ENCODE measurements at regions not wholly inside any gene's neighbourhood (a gene's known extent, or its start where the extent isn't known, plus 50 kb on each side); places are given as distances from the start of the nearest gene placed in this dataset.
"Not testable (repeated sequence)": the region's sequence is repeated elsewhere in the genome, so short reads cannot be mapped to it uniquely, and the experiment has no call there.

GRCh38 chr13:22929381-22930126 is 251.2 kb upstream of the SGCG start:
- TF ChIP-seq CTCF (IDR thresholded peaks at IDR 0.05; ENCODE audit: extremely low read depth, insufficient read depth, missing control alignments): no peak
- in situ Hi-C loops (cut with MboI; ENCODE audit: low pct_unique_long_range_greater_than_20kb, low sequenced_read_pairs, unreplicated experiment): no loop called here
- DNase-seq (ENCODE audit: low spot score): no peak

GRCh38 chr13:22931576-22931975 is 249.2 kb upstream of the SGCG start:
- TF ChIP-seq CTCF (IDR thresholded peaks at IDR 0.05; ENCODE audit: extremely low read depth, insufficient read depth, missing control alignments): no peak
- DNase-seq (ENCODE audit: low spot score): no peak
- in situ Hi-C loops (cut with MboI; ENCODE audit: low pct_unique_long_range_greater_than_20kb, low sequenced_read_pairs, unreplicated experiment): no loop called here

GRCh38 chr13:22932632-22933412 is 248.0 kb upstream of the SGCG start:
- in situ Hi-C loops (cut with MboI; ENCODE audit: low pct_unique_long_range_greater_than_20kb, low sequenced_read_pairs, unreplicated experiment); DNase-seq (ENCODE audit: low spot score): not testable (repeated sequence)

GRCh38 chr13:22933571-22934181 is 247.1 kb upstream of the SGCG start:
- in situ Hi-C loops (cut with MboI; ENCODE audit: low pct_unique_long_range_greater_than_20kb, low sequenced_read_pairs, unreplicated experiment): no loop called here
- no peak for DNase-seq (ENCODE audit: low spot score)
- TF ChIP-seq CTCF (IDR thresholded peaks at IDR 0.05; ENCODE audit: extremely low read depth, insufficient read depth, missing control alignments): no peak

- in situ Hi-C loops (cut with MboI; ENCODE audit: low pct_unique_long_range_greater_than_20kb, low sequenced_read_pairs, unreplicated experiment): no loop called here
- TF ChIP-seq CTCF (IDR thresholded peaks at IDR 0.05; ENCODE audit: extremely low read depth, insufficient read depth, missing control alignments): no peak
- no peak for DNase-seq (ENCODE audit: low spot score)
Observed at GRCh38 chr13:22934744-22935523, 245.8 kb upstream of the SGCG start.

- no peak for DNase-seq (ENCODE audit: low spot score)
- in situ Hi-C loops (cut with MboI; ENCODE audit: low pct_unique_long_range_greater_than_20kb, low sequenced_read_pairs, unreplicated experiment): no loop called here
- no peak for TF ChIP-seq CTCF (IDR thresholded peaks at IDR 0.05; ENCODE audit: extremely low read depth, insufficient read depth, missing control alignments)
Observed at GRCh38 chr13:22936228-22936627, 244.6 kb upstream of the SGCG start.

Data from GM13977 (cell line).